HG03064 (cell line): ENCODE measurements at regions not wholly inside any gene's neighbourhood (a gene's known extent, or its start where the extent isn't known, plus 50 kb on each side); places are given as distances from the start of the nearest gene placed in this dataset.

Source experiments
- ATAC-seq: cut with Tn5 transposase; IDR thresholded peaks from one replicate; pipeline ENCODE4 v1.9.1; 2021; ENCODE audit warnings: low read depth; ENCODE audit not compliant: unreplicated experiment

DNA sequence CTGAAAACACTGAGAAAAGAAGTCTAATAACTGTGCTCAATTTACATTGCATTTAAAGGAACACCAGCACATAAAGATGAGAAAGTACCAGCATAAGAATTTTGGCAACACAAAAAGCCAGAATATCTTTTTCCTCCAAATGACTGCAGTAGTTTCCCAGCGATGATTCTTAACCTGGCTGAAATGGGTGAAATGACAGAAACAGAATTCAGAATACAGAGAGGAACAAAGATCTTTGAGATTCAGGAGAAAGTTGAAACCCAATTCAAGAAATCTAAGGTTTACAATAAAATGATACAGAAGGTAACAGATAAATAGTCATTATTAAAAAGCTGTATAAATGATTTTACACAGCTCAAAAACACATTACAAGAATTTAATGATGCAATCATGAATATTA is 197.0 kb upstream of the EYS start:
- ATAC-seq: no peak

DNA sequence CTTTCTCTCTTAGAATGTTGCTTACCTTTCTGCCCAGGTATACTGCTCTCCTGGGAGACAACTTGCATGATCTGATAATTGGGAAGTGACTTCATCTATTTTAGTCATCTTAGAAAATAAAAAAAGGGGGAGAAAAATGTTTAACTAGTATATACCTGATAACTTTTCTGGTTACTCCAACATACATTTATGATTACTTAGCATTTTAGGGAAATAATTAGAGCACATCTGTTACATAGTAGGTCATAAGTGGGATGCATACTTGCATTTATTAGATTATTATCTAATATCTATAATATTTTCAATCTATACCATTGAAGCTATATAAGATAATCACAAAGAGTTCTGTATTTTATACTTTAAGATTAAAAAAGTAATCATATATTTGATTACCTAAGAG is 193.9 kb upstream of the EYS start:
- ATAC-seq: no peak

DNA sequence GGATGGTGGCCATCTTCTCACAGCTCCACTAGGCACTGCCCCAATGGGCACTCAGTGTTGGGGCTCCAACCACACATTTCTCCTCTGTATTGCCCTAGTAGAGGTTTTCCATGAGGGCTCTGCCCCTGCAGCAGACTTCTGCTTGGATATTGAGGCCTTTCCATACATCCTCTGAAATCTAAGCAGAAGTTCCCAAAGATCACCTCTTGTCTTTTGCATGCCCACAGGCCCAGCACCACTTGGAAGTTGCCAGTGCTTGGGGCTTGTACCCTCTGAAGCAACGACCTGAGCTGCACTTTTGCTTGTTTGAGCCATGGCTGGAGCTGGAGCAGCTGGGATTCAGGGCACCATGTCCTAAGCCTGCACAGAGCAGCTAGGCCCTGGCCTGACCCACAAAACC is 189.1 kb upstream of the EYS start:
- no peak for ATAC-seq

DNA sequence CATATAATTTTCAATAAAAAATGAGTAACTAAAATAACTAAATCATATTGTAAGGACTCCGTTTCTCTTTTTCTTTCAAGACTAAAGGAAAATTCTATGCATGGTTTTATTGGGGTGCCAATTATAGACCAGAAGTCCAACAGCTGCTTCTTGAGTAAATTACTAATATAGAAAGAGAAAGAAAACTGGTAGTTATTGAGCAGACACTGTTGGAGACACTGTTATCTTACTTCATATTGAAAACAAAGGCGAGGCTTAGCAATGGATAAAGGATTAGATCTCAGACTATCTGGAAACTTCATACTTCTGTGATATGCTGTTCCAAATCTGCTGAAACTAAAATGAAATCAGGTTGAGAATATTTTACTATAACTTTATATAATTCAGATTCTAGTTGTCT is 169.6 kb upstream of the EYS start:
- no peak for ATAC-seq

DNA sequence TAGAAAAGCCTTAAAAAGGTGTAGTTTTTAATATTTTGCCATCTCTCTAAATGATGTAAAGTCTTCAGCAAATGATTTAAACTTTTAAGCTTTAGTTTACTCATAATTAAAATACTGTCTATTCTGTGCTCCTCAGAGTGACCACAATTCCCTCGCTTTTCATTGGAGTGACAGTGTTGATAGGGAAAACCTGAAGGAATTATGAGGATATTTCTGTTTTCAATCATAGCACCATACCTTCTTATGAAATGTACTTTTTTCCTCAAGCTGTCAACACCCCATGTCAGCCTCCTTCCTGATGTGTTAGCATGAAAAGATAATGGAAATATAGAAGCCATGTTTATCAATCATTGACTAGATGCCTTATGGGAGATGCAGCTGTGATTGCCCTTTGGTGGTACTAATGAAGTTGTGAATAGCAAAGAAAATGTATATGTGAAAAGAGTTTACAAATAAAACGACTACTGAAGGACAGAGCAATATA is 145.4 kb upstream of the EYS start:
- no peak for ATAC-seq

DNA sequence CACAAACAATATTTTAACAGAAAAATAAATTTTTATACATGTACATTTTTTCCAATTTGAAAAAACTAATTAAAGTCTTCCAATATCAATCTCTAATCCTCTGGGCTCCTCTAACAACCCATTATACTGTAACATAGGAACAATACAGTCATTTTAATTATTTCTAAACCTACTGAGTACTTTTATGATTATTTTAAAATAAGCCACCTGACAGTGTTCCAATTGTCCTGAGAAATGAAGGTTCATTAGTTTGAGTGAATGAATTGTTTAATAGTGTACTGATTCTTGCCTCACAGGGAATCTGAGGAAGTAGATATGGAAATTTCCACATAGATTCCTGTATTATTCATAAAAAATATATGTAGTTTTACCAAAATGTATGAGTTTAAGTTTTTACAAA is 123.1 kb upstream of the EYS start:
- no peak for ATAC-seq

DNA sequence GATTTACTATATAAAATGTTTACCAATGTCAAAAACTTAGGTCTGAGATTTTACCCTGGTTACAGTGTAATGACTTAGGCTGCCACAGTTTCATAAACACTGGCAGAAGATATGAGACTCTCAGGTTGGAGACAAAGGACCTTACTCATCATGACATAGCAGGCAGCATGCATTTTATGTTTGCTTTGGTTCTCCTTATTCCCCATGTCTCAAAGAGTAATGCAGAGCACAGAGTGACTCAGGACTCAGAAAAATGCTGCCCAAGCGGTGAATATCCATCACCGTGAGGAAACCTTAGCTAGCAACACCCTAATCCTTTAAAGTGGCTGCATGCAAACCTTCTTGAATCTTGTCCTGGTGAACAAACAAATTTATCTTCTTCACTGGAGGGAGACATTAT is 112.1 kb upstream of the EYS start:
- ATAC-seq: no peak

DNA sequence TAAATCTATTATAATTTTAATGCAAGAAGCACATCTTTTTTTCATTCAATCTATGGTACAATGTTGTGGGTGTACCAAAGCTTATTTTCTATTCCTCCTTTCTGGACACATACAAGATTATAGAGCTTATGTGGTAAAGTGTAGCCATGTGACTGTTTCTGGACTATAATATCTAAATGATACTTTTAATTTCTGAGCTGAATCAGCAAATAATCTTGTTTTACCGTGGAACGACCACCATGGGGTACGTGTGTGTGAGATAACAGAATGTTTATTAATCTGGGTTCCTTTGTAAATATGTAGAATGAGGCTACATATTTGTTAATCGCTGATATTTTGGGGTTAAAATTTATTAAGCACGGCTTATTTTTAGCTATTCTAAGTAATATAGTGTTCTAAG is 111.5 kb upstream of the EYS start:
- no peak for ATAC-seq

DNA sequence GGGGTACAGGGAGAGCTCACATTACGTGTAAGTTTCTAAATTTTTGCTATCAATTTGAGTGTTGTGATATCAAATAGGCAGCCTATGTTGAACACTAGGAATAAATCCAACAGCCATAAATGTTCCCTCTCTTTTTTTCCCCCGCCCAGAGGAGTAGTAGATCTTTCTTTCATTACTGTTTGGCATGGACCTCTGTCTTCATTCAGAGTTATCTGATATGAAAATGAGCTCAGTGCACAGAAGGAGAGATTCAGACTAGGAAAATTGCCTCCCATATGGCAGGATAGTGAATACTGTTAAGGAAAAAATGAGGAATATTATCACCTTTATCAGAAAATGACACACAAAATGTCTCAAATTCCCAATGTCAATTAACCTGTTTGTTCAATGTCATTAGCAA is 110.0 kb upstream of the EYS start:
- no peak for ATAC-seq

DNA sequence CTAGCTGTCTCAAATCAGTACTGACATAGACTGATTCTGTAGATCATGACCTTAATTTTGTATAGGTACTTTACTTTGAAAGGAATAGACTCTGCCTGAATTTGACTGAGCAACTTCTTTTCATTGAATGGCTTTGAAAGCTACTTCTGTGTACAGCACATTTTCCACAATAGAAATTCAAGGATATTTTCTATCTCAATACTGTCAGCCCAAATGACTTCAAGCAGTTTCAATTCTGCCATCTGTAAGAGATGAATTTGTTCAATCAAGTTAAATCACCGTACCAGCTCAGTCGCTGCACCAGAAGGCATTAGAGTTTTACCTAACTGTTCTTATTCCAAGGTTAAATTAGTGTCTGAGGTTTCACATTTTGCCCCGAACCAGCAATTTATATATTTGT is 107.0 kb upstream of the EYS start:
- ATAC-seq: no peak

DNA sequence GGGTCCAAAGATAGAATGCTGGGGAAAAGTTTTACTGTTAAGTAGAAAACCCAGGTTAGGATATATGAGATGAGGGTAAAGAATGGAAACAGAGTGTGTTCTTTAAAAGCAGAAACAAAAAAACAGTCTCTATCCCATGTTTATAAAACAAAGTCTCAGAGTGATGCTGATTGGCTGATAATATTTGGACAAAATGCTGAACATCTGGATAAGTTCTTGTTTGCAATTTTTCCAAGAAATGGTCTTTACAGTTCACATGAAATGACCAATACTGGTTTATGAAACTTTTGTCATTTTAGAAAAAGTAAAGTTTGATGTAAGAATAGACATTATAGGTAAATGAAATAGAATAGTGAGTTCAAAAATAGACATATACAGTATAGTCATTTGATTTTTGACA is 96.2 kb upstream of the EYS start:
- no peak for ATAC-seq

DNA sequence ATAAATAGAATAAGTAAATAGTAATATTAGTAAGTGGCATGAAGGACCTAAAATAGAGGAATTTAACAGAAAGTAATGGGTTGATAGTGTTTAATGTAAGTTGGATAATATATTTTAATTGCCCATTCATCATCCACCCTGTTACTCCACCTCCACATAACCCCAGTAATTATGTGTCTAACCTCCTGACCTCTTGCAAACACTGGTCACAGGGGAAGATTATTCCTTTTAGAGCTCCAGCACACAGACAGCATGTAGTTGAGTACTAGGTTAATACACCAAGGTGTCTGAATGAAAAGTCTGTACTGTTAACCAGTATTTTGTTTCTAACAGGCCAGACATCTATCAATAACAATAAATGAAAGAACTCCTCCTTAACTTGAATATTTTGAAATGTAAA is 92.4 kb upstream of the EYS start:
- ATAC-seq: no peak

DNA sequence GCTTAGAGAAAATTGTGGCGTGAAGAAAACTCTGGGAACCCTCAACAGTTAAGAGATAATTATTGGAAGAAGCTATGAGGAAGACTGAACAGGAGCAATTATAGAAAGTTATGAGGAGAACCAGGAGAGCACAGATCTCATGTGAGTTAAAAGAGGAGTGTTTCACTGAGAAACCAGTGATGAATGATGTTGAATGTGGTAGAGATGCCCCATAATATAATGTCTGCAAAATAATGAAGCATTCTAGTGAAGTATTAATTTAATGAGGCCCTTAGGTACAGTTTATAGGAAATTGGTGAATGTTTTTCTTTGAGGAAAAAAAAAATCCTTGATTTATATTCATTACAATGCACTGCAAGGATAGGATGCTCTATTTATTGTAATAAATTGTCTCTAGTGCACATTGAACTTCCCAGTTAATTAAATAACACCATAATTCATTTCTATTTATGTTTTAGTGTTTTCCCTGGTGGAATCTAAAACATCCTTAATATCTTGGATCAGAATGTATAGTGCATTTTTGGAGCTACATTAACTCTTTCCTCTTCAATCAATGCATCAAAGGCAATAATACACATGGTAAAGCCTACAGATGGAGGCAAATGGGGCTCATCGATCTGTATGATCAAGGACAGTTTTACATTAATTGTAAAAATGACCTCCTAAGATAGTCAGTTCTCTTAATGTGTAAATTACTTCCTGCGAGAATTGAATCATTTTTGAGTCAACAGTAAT is 91.4 kb upstream of the EYS start:
- ATAC-seq: no peak

DNA sequence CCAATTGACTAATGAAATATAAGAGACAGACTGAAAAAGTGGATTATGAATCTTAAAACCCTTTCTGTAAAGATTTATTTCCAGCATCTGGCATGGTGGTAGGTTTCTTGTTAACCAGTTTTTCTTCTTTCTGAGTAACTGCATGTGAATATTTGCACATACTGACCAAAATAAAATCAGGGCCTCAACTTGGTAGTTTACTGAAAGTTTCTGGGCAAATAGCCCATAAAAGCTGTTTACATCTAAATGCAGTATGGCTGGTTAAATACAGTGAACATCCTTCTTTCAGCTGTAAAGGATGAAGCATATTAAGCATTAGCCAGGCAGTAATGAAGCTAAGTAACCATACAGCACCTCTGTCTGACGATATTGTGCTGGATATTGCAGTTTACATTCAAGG is 83.6 kb upstream of the EYS start:
- ATAC-seq: no peak

DNA sequence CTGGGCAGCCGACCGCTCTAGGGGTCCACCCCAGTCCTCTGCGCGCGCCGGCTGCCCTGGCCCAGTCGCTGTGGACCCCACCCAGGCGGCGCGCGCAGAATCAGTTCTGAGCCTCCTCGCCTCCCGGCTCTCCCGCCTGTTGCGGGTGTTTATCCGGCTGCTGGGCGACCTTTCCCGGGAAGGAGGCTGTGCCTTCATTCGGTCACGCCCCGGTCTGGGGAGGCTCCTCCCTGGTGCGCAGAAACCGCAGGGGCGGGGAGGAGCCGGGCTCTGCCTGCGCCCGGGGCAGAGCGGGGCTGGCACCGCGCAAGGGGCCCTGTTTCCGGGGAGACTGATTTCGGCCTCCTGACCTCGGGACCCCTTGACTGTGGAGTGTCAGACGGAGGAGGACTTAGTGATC is 80.8 kb upstream of the EYS start:
- no peak for ATAC-seq

DNA sequence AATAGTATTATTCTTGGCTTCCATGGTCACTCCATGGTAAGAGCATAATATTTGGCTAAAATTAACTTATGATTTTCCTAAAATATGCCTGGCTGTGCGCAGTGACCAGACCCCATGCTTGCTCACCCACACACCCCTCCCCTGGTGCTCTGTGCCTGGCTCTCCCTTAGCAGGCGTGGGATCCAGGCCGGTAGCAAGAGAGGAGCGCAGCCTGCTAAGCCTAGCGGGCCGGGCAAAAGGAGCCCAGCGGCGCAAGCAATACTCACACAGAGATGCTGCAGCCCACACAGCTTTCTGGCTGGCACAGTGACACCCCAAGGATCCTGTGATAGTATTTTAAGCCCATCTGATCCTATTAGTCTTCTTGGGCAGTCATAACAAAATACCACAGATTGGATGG is 79.8 kb upstream of the EYS start:
- no peak for ATAC-seq

DNA sequence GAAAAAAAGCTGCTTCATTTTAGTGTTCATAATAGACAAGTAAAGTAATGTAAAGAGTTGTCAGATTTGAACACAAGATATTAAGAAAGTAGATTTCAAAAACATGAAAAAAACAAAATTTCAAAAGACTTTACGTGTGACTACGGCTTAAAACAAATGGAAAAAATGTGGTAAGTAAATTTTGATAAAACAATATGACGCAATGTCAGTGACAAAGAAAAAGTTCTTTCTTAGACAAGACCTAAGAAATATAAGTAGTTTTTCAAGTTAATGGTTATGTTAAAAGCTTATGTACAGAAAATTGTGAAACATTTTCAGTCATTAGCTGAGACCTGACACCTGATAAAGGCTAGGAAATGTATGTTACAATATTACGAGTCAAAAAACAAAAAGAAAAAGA is 73.7 kb upstream of the EYS start:
- no peak for ATAC-seq

DNA sequence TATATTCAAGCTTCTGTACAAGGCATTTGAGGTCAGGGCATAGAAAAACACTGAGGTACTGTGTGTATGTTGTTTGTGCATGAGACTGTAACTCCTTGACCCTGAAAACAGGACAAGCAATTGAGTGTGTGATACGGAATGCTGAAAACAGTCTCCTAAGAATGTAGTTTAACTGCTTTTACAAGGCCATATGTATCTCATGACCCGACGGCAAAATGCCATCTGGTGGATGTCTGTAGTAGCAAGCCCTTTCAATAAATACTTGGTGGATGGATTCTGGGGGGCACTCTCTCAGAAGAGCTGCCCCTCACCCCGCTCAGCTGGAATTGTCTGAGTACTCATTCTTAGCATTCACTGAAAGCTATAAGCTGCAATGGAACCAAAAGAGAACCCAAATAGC is 69.3 kb upstream of the EYS start:
- ATAC-seq: no peak

DNA sequence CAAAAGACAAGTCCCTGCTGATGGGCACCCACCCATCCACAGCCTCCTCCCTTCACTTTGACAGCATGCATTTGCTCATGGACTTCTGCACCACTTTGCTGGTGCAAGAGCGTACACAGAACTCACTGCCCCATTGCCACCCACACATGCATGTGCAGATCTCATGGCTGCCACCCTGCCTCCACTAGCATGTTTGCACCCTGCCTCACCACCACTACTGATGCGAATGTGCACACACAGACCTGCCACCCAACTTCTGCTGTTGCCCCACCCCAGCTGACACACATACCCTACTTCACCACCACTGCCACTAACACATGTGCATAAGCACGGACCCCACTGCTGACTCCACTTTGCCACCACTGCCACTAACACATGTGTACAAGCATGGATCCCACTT is 64.9 kb upstream of the EYS start:
- no peak for ATAC-seq

DNA sequence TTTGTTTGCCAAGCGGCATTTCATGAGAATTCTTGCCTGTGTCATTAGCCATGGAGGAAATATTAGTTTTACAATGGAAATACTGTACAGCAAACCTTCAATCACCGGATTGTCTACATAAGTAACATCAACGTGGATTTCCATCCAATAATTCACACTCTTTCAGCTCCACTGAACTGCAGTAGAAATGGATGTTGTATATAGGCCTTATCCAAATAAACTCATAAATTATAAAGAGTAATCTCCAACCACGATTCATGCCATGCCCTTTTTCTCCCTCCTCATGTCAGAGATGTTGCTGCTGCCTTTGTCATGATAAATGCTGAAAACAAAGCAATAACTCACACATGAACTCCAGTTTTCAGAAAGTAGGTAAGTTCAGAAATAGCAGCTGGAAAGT is 54.9 kb upstream of the EYS start:
- ATAC-seq: no peak

DNA sequence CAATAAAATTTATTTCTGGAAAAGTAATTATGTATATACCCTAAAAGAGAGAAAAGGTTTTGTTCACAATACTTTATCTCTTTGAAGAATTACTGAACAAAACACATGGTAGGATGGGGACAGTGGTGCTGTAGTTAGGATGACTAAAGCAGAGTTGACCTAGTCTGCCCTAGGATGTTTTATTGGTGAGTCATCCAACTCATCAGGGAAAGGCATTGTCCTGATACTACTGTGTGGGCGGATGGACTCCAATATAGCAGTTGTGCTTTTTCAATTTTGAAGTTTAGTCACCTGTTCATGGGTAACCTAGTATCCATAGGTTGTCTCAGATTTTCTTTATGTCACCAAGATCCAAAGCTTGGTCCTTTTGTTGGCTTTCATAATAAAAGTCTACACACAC is 53.3 kb upstream of the EYS start:
- no peak for ATAC-seq
